ENCODE measurements at regions not wholly inside any gene's neighbourhood (a gene's known extent, or its start where the extent isn't known, plus 50 kb on each side); places are given as distances from the start of the nearest gene placed in this dataset.

DNA sequence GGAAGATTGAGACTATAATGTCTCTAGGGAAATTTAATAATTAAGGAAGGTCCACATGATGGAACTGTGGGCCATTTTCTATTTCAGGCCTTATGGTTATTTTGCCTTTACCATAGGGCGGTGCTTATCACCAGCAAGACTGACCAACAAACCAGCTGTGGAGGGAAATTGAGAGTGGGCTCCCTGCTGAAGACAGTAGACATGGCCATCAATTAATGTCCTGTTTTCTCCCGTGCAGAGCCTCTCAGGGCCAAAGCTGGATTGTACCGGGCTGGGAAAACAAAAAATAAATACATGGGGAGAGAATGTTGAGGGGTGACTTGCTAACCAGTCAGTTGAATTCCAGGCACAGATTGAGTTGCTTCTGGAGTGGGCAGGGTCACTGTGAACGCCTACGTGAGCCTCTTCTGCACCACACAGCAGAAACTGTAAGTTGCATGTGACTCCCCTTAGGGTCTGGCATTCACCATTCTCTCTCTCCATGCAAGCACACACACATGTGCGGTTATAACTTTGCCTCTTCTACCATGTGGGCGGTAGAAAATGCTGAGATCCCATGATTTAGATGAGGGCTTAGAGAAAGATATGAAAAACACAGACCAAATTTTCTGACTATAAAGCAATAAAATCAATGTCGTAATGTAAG, 128.5 kb downstream of the COPS8 start:
- DNase-seq (ENCODE audit: low read depth in 2 of 2, low spot score in 1 of 2) = no peak

GRCh38 chr2:237214963-237215362, 129.3 kb downstream of the COPS8 start:
- no peak for DNase-seq (ENCODE audit: low read depth in 2 of 2, low spot score in 1 of 2)

- DNase-seq (ENCODE audit: low read depth in 2 of 2, low spot score in 1 of 2) = no peak
Observed at GRCh38 chr2:237217995-237218616, 132.4 kb downstream of the COPS8 start.

- no peak for DNase-seq (ENCODE audit: low read depth in 2 of 2, low spot score in 1 of 2)
Observed at GRCh38 chr2:237218756-237219155, 133.1 kb downstream of the COPS8 start.

DNA sequence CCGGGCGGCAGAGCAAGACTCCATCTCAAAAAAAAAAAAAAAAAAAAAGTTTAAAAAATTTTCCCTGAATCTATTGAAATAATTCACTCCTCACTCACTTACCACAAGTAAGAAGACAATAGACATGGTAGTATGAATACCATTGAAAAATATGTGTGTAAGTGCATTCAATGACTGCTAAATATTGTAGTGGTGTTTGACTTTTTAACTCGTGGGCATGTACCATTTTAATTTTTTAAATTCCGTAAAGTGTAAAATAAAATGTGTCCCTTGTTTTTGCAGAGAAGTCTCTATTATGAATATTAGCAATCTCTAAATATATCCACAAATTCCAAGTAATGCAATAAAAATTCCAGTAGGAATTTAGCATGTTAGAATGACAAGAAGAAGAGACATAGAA, 134.1 kb downstream of the COPS8 start:
- no peak for DNase-seq (ENCODE audit: low read depth in 2 of 2, low spot score in 1 of 2)

DNA sequence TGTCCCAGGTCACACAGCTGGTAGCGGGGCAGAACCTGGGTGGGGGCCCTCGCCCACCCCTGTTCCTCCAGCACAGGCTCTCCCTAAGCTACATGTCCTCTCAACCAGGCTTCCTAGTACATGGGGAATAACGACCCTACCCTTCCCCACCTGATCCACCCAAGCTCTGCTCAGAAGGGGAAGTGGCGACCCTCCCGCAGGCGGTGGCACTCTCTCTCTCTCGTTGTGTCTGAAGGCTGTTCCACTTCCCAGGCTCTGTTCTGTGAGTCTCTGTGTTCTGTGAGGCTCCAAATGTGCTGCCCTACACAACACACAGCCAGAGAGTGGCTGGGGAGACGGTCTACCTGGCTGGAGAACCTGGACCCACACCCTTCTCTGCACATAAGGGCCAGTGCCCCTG, 135.8 kb downstream of the COPS8 start:
- DNase-seq (ENCODE audit: low read depth in 2 of 2, low spot score in 1 of 2) = no peak

GRCh38 chr2:237222178-237222577, 136.5 kb downstream of the COPS8 start:
- no peak for DNase-seq (ENCODE audit: low read depth in 2 of 2, low spot score in 1 of 2)

GRCh38 chr2:237222601-237223041, 136.9 kb downstream of the COPS8 start:
- no peak for DNase-seq (ENCODE audit: low read depth in 2 of 2, low spot score in 1 of 2)

DNA sequence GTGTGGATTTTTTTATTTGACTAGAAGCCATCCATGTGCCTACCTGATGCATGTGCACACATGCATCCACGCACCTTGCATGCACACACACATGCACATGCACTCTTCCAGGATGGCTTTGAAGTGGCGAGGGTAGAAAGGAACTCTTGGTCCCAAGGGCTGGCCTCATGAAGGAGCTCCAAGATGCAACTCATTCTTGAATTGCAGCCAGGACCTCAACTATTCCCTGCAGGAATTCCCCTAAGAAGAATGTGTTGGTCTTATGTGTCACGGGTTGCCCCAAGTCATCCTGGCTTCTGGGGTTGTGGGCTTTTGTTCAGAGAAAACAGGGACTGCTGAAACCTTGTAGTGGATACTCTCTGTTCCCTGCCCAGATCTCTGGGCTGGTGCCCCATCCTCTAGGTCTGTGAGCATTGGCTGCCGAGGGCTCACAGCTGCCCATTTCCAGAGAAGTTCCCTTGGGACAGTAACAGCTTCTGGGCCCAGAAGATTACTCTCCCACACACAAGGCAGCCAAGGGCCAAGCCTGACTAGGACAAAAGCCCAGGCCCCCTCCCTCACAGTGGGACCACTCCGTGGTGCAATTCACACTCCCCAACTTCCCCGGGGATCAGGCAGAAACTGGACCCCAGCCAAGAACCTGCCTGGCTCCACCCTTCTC, 137.6 kb downstream of the COPS8 start:
- no peak for DNase-seq (ENCODE audit: low read depth in 2 of 2, low spot score in 1 of 2)

DNA sequence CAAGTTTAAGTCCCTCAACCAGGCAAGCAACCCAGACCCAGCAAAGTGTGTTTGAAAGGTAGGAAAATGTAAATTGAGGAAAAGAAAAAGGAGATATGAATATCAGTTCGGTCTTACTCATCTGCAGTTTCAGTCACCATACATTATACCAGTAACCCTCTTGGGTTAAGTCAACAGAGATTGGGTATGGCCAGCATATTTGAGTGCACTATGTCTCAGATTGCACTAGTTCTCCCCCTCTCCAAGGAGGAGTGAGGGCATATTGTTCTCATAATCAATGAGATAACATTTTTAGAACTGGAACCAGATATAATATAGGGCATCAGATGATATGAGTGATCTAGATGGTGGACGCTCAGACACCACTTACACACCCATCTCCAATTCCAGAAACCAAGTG, 141.5 kb downstream of the COPS8 start:
- no peak for DNase-seq (ENCODE audit: low read depth in 2 of 2, low spot score in 1 of 2)

DNA sequence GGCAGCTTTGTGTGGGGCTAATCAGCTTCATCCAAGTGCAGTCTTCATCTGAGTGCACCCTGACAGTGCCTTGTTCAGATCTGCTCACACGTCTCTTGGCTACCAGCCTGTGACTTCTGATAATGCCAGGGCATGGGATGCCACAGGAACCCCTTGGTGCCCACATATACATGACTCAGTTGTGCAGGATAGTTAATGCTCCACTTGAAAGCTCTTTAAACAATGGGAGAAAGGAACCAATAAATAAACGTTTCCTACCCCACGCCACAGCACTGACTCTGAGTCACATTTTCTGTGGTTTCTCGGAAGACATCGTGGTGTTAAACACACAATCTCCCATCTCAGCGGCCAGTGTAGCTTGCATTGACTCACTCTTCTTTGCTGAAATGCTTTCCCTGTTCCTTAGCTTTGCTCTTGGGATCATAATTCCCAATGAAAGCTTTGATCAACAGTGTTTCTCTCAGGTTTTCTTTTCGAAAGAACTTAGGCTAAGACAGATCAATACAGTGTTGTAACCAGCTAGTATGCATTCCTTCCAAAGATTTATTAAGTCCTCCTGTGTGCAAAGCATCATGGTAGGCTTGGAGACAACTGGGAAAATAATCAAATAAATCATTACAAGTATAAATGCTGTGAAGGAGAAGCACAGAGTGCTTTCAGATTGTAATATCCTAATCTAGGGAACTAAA, 142.0 kb downstream of the COPS8 start:
- no peak for DNase-seq (ENCODE audit: low read depth in 2 of 2, low spot score in 1 of 2)

- DNase-seq (ENCODE audit: low read depth in 2 of 2, low spot score in 1 of 2) = no peak
Observed at GRCh38 chr2:237228281-237228625, 142.6 kb downstream of the COPS8 start.

- DNase-seq (ENCODE audit: low read depth in 2 of 2, low spot score in 1 of 2) = no peak
Observed at GRCh38 chr2:237229905-237230304, 144.2 kb downstream of the COPS8 start.

GRCh38 chr2:237230355-237230754, 144.7 kb downstream of the COPS8 start:
- no peak for DNase-seq (ENCODE audit: low read depth in 2 of 2, low spot score in 1 of 2)

GRCh38 chr2:237231593-237231992, 145.9 kb downstream of the COPS8 start:
- no peak for DNase-seq (ENCODE audit: low read depth in 2 of 2, low spot score in 1 of 2)

- no peak for DNase-seq (ENCODE audit: low read depth in 2 of 2, low spot score in 1 of 2)
Observed at GRCh38 chr2:237232166-237232565, 146.5 kb downstream of the COPS8 start.

GRCh38 chr2:237234268-237234667, 148.6 kb downstream of the COPS8 start:
- no peak for DNase-seq (ENCODE audit: low read depth in 2 of 2, low spot score in 1 of 2)

DNA sequence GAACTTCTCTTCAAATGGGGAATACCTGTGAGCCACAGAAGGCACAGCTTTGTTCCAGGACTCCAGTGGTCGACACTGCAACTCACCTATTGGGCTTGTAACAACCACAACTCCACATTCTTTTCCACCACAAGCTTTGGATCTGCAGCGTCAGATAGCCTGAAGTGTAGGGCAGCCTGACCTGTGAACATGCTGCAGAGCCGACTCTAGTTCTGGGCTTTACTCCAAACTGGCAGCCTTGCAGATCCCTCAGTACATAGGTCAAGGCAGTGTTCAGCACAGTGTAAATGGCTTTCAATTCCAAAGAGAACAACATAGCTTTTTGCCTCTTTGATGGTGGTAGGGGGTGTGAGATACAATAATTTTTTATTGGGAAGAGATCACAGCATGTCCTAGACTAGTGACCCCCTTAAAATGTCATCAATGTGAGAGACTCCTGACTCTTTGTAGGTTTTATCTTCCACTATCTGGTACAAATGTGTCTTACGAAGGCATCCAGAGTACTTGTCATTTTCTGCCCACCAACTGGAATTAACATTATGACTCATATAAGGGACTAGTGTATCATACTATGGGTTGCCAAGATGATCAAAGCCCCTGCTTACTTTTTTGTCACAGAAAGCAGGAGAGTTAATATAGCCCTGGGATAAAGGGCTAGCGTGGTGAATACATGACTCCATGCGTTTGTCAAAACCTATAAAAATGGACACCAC, 149.8 kb downstream of the COPS8 start:
- no peak for DNase-seq (ENCODE audit: low read depth in 2 of 2, low spot score in 1 of 2)

DNA sequence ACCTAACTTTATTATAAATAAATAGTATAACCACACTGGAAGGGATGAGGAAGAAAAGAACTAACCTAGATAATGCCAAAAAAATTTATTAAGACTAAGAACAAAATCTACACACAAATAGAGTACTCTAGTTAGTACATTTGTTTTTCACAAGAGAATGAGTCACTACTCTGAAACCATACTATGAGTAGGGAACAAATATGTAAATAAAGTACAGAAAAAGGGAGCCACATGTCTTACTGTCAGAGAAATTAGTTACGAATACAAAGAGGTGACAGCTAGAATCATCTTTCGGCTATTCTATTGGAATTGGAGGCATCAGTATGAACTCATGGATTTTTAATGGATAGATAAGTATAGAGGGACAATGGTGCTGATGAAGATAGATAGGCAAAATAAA, 150.5 kb downstream of the COPS8 start:
- no peak for DNase-seq (ENCODE audit: low read depth in 2 of 2, low spot score in 1 of 2)

- DNase-seq (ENCODE audit: low read depth in 2 of 2, low spot score in 1 of 2) = no peak
Observed at GRCh38 chr2:237238249-237238648, 152.6 kb downstream of the COPS8 start.

- no peak for DNase-seq (ENCODE audit: low read depth in 2 of 2, low spot score in 1 of 2)
Observed at GRCh38 chr2:237240252-237240651, 154.6 kb downstream of the COPS8 start.
